SK-N-SH (cell line): ENCODE measurements at regions not wholly inside any gene's neighbourhood (a gene's known extent, or its start where the extent isn't known, plus 50 kb on each side); places are given as distances from the start of the nearest gene placed in this dataset.
A peak's percentile ranks its signal among the peaks of the same experiment; 100 is the strongest.
"Not testable (repeated sequence)": the region's sequence is repeated elsewhere in the genome, so short reads cannot be mapped to it uniquely, and the experiment has no call there.

Experiments used
- CTCF ChIA-PET: fragments of 300-600, 350-600 bp; formaldehyde crosslinking; extraction: SDS; loops from one replicate; lab custom pipeline; 2021; lab: Yijun Ruan, JAX
- POLR2A ChIA-PET: fragments of 350-600 bp; sonication (Branson Sonifier 250); formaldehyde crosslinking; extraction: SDS; loops from one replicate; lab custom pipeline; 2020; ENCODE audit warnings: antibody characterized with exemption, inconsistent platforms; lab: Yijun Ruan, JAX
- DNase-seq: peaks from one replicate; pipeline ENCODE4 v3.0.0; 2012
- H2AFZ ChIP-seq: fragments of 200-600 bp; sonication (generic); 2 replicates; pipeline ENCODE4 v1.8.1; 2016; ENCODE audit warnings: antibody characterized with exemption, mild to moderate bottlenecking, low read depth
- H3F3A ChIP-seq: fragments of 200-600 bp; sonication (generic); replicated peaks from 2 replicates; pipeline ENCODE3; 2016; ENCODE audit warnings: antibody characterized with exemption, mild to moderate bottlenecking; ENCODE audit not compliant: insufficient read depth
- H3K27ac ChIP-seq, 2 experiments: fragments of 200-500 bp in 1 of 2; fragments of 200-600 bp in 1 of 2; sonication (Bioruptor generic) in 1 of 2; sonication (generic), shearing (Covaris generic) in 1 of 2; 2 replicates each; pipeline versions ENCODE4 v1.5.1 to v1.6.1; 2014 to 2016; ENCODE audit warnings: low read depth in 2 of 2, inconsistent platforms in 1 of 2, low read length in 1 of 2, mild to moderate bottlenecking in 1 of 2, mixed read lengths in 1 of 2
- H3K27me3 ChIP-seq: fragments of 200-600 bp; sonication (generic), shearing (Covaris generic); 2 replicates; pipeline ENCODE4 v1.6.1; 2016; ENCODE audit warnings: mixed run types; ENCODE audit not compliant: insufficient read depth
- H3K36me3 ChIP-seq, 2 experiments: fragments of 200-500 bp in 1 of 2; fragments of 200-600 bp in 1 of 2; sonication (Bioruptor generic) in 1 of 2; sonication (generic) in 1 of 2; replicated peaks in 1 of 2; 2 replicates each; pipeline versions ENCODE3 to v1.5.1; 2014 to 2016; ENCODE audit warnings: low read length in 1 of 2, mild to moderate bottlenecking in 1 of 2; ENCODE audit not compliant: insufficient read depth in 2 of 2, control insufficient read depth in 1 of 2
- H3K4me1 ChIP-seq, 2 experiments: fragments of 200-500 bp in 1 of 2; fragments of 200-600 bp in 1 of 2; sonication (Bioruptor generic) in 1 of 2; sonication (generic), shearing (Covaris generic) in 1 of 2; 2 replicates each; pipeline versions ENCODE4 v1.5.1 to v1.6.1; 2014 to 2016; ENCODE audit warnings: low read depth in 1 of 2, low read length in 1 of 2, mixed run types in 1 of 2; ENCODE audit not compliant: insufficient read depth in 2 of 2, control insufficient read depth in 1 of 2
- H3K4me2 ChIP-seq: fragments of 200-600 bp; sonication (generic), shearing (Covaris generic); 2 replicates; pipeline ENCODE4 v1.6.1; 2017; ENCODE audit warnings: mixed run types
- H3K4me3 ChIP-seq, 2 experiments: fragments of 200-500 bp in 1 of 2; fragments of 200-600 bp in 1 of 2; sonication (Bioruptor generic) in 1 of 2; sonication (generic), shearing (Covaris generic) in 1 of 2; 2 replicates each; pipeline versions ENCODE4 v1.5.1 to v1.8.1; 2014 to 2016; ENCODE audit warnings: low read depth in 2 of 2, inconsistent platforms in 1 of 2, low read length in 1 of 2, mild to moderate bottlenecking in 1 of 2, mixed read lengths in 1 of 2, moderate library complexity in 1 of 2
- H3K79me2 ChIP-seq: fragments of 200-600 bp; sonication (generic); 2 replicates; pipeline ENCODE4 v1.8.1; 2017; ENCODE audit warnings: mild to moderate bottlenecking; ENCODE audit not compliant: insufficient read depth
- H3K9ac ChIP-seq: fragments of 200-600 bp; sonication (generic); 2 replicates; pipeline ENCODE4 v1.6.1; 2017; ENCODE audit warnings: mixed run types
- H3K9me2 ChIP-seq: fragments of 200-600 bp; sonication (generic); 2 replicates; pipeline ENCODE4 v1.6.1; 2017; ENCODE audit warnings: mixed run types
- H3K9me3 ChIP-seq: fragments of 200-600 bp; sonication (generic); 2 replicates; pipeline ENCODE4 v1.6.1; 2017; ENCODE audit warnings: mixed run types, mild to moderate bottlenecking, moderate library complexity
- H4K20me1 ChIP-seq: fragments of 200-600 bp; sonication (generic); 2 replicates; pipeline ENCODE4 v1.6.1; 2017; ENCODE audit warnings: mild to moderate bottlenecking, mixed run types; ENCODE audit not compliant: insufficient read depth
- FOSL2 ChIP-seq: IDR thresholded peaks from 2 replicates; pipeline ENCODE4 v1.4.0; 2012; ENCODE audit warnings: low read depth, mild to moderate bottlenecking, moderate library complexity, borderline replicate concordance
- JUND ChIP-seq: IDR thresholded peaks from 2 replicates; pipeline ENCODE4 v1.4.0; 2012
- MXI1 ChIP-seq: IDR thresholded peaks from 2 replicates; pipeline ENCODE4 v1.6.1; 2012; ENCODE audit warnings: mild to moderate bottlenecking, low read depth, low read length, improper control_type of control experiment
- PBX3 ChIP-seq: IDR thresholded peaks from 2 replicates; pipeline ENCODE4; 2012
- REST ChIP-seq: IDR thresholded peaks from 2 replicates; pipeline ENCODE4 v1.6.1; 2012; ENCODE audit warnings: mild to moderate bottlenecking, low read depth, low read length, moderate library complexity
- TCF12 ChIP-seq: IDR thresholded peaks from 2 replicates; pipeline ENCODE4 v1.4.0; 2012
- YY1 ChIP-seq: IDR thresholded peaks from 2 replicates; pipeline ENCODE4 v1.4.0; 2012; ENCODE audit warnings: low read depth, mild to moderate bottlenecking
- WGBS: methylation state at CpG from one replicate; pipeline ENCODE4 v1.1.6; 2017; ENCODE audit warnings: low lambda C conversion rate; 5-methylcytosine and 5-hydroxymethylcytosine counted together

GRCh38 chr13:42495751-42496150 is 78.2 kb upstream of the TNFSF11 start:
- peaks cover 6% of the 10 kb centered on the region for H3F3A ChIP-seq
- POLR2A ChIA-PET, result no interaction called here
- no peaks in the 10 kb centered on the region for H3K9me3 ChIP-seq
- H3K27ac ChIP-seq, result no peak overlapping the region
- TF ChIP-seq YY1, result no peak
- no peak for DNase-seq
- no peaks in the 10 kb centered on the region for H3K79me2 ChIP-seq
- CTCF ChIA-PET, result no interaction called here
- no peak overlapping the region for H3K9ac ChIP-seq
- H3K4me2 ChIP-seq, result no peak overlapping the region
- no peaks in the 10 kb centered on the region for H3K9me2 ChIP-seq
- no peak overlapping the region for H3K4me3 ChIP-seq
- no peak overlapping the region for H2AFZ ChIP-seq
- H3K4me1 ChIP-seq, result peaks cover 0 to 8% of the 10 kb centered on the region in 2 experiments; a peak in 2 of 4 replicates
- H3K27me3 ChIP-seq, result no peaks in the 10 kb centered on the region
- WGBS, result 67% methylated on average over 6 of the region's 7 CpGs
- H4K20me1 ChIP-seq, result no peaks in the 10 kb centered on the region
- no peaks in the 10 kb centered on the region for H3K36me3 ChIP-seq

- DNase-seq, H3F3A ChIP-seq, H3K4me1 ChIP-seq, H3K79me2 ChIP-seq, H3K4me2 ChIP-seq, H4K20me1 ChIP-seq, POLR2A ChIA-PET, H3K9me2 ChIP-seq, H3K27ac ChIP-seq, H3K9ac ChIP-seq, H3K27me3 ChIP-seq, H3K9me3 ChIP-seq, CTCF ChIA-PET, H3K4me3 ChIP-seq, H3K36me3 ChIP-seq, H2AFZ ChIP-seq: not testable (repeated sequence)
- 74% methylated on average over 10 of the region's 10 CpGs for WGBS
Measured at GRCh38 chr13:42496926-42497554, 76.9 kb upstream of the TNFSF11 start.

- no peaks in the 10 kb centered on the region for H3K79me2 ChIP-seq
- H3K4me1 ChIP-seq, result peaks cover 0 to 8% of the 10 kb centered on the region in 2 experiments; a peak in 2 of 4 replicates
- H3K4me2 ChIP-seq, result no peak overlapping the region
- H3K4me3 ChIP-seq, result no peak overlapping the region
- TF ChIP-seq TCF12 (peak; percentile 62; the same call in 1 of the 2 replicates), FOSL2 (peak; percentile 71; the same call in 1 of the 2 replicates), MXI1 (no peak), JUND (peak; percentile 50), PBX3 (peak; percentile 17; the same call in 1 of the 2 replicates), REST (no peak)
- H3K36me3 ChIP-seq, result no peaks in the 10 kb centered on the region
- POLR2A ChIA-PET, result no interaction called here
- H3K9ac ChIP-seq, result no peak overlapping the region
- no peaks in the 10 kb centered on the region for H4K20me1 ChIP-seq
- no peaks in the 10 kb centered on the region for H3K9me3 ChIP-seq
- DNase-seq, result no peak
- WGBS, result 0% methylated on average over 1 of the region's 1 CpG
- H3K9me2 ChIP-seq, result no peaks in the 10 kb centered on the region
- H3F3A ChIP-seq, result peaks cover 6% of the 10 kb centered on the region
- CTCF ChIA-PET, result no interaction called here
- H3K27me3 ChIP-seq, result no peaks in the 10 kb centered on the region
- no peak overlapping the region for H2AFZ ChIP-seq
- H3K27ac ChIP-seq, result no peak overlapping the region
Measured at GRCh38 chr13:42497798-42498197, 76.2 kb upstream of the TNFSF11 start.
